HepG2 (cell line): ENCODE measurements at regions not wholly inside any gene's neighbourhood (a gene's known extent, or its start where the extent isn't known, plus 50 kb on each side); places are given as distances from the start of the nearest gene placed in this dataset.

Source experiments
- DRAP1 ChIP-seq: IDR thresholded peaks from 2 replicates; pipeline ENCODE4 v1.6.1; 2016; ENCODE audit warnings: missing genetic modification reagents, missing compliant biosample characterization
- GABPB1 ChIP-seq: IDR thresholded peaks from 2 replicates; pipeline ENCODE4 v1.6.1; 2016; ENCODE audit warnings: mild to moderate bottlenecking, missing genetic modification reagents, moderate library complexity, missing compliant biosample characterization
- GATAD1 ChIP-seq: IDR thresholded peaks from 2 replicates; pipeline ENCODE4 v1.6.1; 2016; ENCODE audit warnings: missing genetic modification reagents, missing compliant biosample characterization
- GLI4 ChIP-seq: sonication (generic); formaldehyde crosslinking; IDR thresholded peaks from 2 replicates; pipeline ENCODE4 v1.5.1; 2020; ENCODE audit warnings: missing genetic modification reagents, mild to moderate bottlenecking, moderate library complexity, borderline replicate concordance
- HOXA7 ChIP-seq: sonication (generic); formaldehyde crosslinking; IDR thresholded peaks from 2 replicates; pipeline ENCODE4 v1.8.1; 2022; ENCODE audit warnings: mild to moderate bottlenecking, missing genetic modification reagents, moderate library complexity
- ISL2 ChIP-seq: sonication (generic); formaldehyde crosslinking; IDR thresholded peaks from 2 replicates; pipeline ENCODE4 v1.5.0; 2020; ENCODE audit warnings: missing genetic modification reagents
- ZFYVE20 ChIP-seq: sonication (generic); formaldehyde crosslinking; IDR thresholded peaks from 2 replicates; pipeline ENCODE4 v1.8.0; 2023; ENCODE audit warnings: low read depth, mild to moderate bottlenecking, moderate library complexity, missing genetic modification reagents, borderline replicate concordance
- ZMYM2 ChIP-seq: sonication (generic); formaldehyde crosslinking; IDR thresholded peaks from 2 replicates; pipeline ENCODE4 v1.8.0; 2022; ENCODE audit warnings: mild to moderate bottlenecking, missing genetic modification reagents
- ZNF33A ChIP-seq: sonication (generic); formaldehyde crosslinking; IDR thresholded peaks from 2 replicates; pipeline ENCODE4 v1.5.1; 2020; ENCODE audit warnings: missing genetic modification reagents, mild to moderate bottlenecking, moderate library complexity, borderline replicate concordance
- ZNF776 ChIP-seq: sonication (generic); formaldehyde crosslinking; IDR thresholded peaks from 2 replicates; pipeline ENCODE4 v1.4.0; 2020; ENCODE audit warnings: mild to moderate bottlenecking, missing genetic modification reagents
- ZNF782 ChIP-seq: sonication (generic); formaldehyde crosslinking; IDR thresholded peaks from 2 replicates; pipeline ENCODE4 v1.4.0; 2020; ENCODE audit warnings: missing genetic modification reagents, mild to moderate bottlenecking, borderline replicate concordance
- TF ChIP-seq, protein P1 (sequence below): sonication (generic); formaldehyde crosslinking; IDR thresholded peaks from 2 replicates; pipeline ENCODE4 v1.9.0; 2021; ENCODE audit warnings: missing genetic modification reagents, borderline replicate concordance

GRCh38 chr6:140320081-140321080 lies 945.9 kb upstream of the CITED2 start (continued):
- TF ChIP-seq ZMYM2 (no peak), GLI4 (CRISPR knock-in tag) (no peak), GABPB1 (CRISPR knock-in tag) (no peak), ZFYVE20 (no peak), GATAD1 (CRISPR knock-in tag) (no peak), ZNF782 (CRISPR knock-in tag) (no peak), DRAP1 (no peak), HOXA7 (CRISPR knock-in tag) (no peak), ZNF776 (CRISPR knock-in tag) (no peak), ISL2 (CRISPR knock-in tag) (no peak), ZNF33A (CRISPR knock-in tag) (no peak)
- TF ChIP-seq, protein P1, sequence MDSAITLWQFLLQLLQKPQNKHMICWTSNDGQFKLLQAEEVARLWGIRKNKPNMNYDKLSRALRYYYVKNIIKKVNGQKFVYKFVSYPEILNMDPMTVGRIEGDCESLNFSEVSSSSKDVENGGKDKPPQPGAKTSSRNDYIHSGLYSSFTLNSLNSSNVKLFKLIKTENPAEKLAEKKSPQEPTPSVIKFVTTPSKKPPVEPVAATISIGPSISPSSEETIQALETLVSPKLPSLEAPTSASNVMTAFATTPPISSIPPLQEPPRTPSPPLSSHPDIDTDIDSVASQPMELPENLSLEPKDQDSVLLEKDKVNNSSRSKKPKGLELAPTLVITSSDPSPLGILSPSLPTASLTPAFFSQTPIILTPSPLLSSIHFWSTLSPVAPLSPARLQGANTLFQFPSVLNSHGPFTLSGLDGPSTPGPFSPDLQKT (CRISPR knock-in tag), result no peak
